Neural progenitor cell (in vitro differentiated cells): ENCODE measurements at regions not wholly inside any gene's neighbourhood (a gene's known extent, or its start where the extent isn't known, plus 50 kb on each side); places are given as distances from the start of the nearest gene placed in this dataset.

ENCODE experiments used
- DNase-seq: peaks from one replicate; pipeline ENCODE4 v3.0.0-alpha.2; 2016; ENCODE audit warnings: low spot score
- H2AFZ ChIP-seq: fragments of 200-600 bp; sonication (generic); replicated peaks from 2 replicates; pipeline ENCODE4 v1.6.1; 2016; ENCODE audit warnings: antibody characterized with exemption
- H3F3A ChIP-seq: fragments of 200-600 bp; sonication (generic); 2 replicates; pipeline ENCODE4 v1.6.1; 2016; ENCODE audit warnings: antibody characterized with exemption, low read depth
- H3K27ac ChIP-seq: fragments of 200-600 bp; sonication (generic); 2 replicates; pipeline ENCODE4 v1.5.1; 2016; ENCODE audit warnings: mild to moderate bottlenecking
- H3K27me3 ChIP-seq: fragments of 200-600 bp; sonication (generic); 2 replicates; pipeline ENCODE4 v1.6.1; 2016; ENCODE audit warnings: mild to moderate bottlenecking, moderate library complexity
- H3K36me3 ChIP-seq: fragments of 200-600 bp; sonication (generic); 2 replicates; pipeline ENCODE4 v1.5.1; 2016
- H3K4me1 ChIP-seq: fragments of 200-600 bp; sonication (generic); 2 replicates; pipeline ENCODE4 v1.6.1; 2016; ENCODE audit warnings: mixed run types
- H3K4me2 ChIP-seq: fragments of 200-600 bp; sonication (generic); 2 replicates; pipeline ENCODE4 v1.6.1; 2016
- H3K4me3 ChIP-seq: fragments of 200-600 bp; sonication (generic); 2 replicates; pipeline ENCODE4 v1.5.1; 2016
- H3K79me2 ChIP-seq: fragments of 200-600 bp; sonication (generic); 2 replicates; pipeline ENCODE4 v1.6.1; 2016; ENCODE audit warnings: low read depth
- H3K9ac ChIP-seq: fragments of 200-600 bp; sonication (generic); 2 replicates; pipeline ENCODE4 v1.6.1; 2016
- H3K9me3 ChIP-seq: fragments of 200-600 bp; sonication (generic); 2 replicates; pipeline ENCODE4 v1.5.1; 2016; ENCODE audit warnings: low read depth
- H4K20me1 ChIP-seq: fragments of 200-600 bp; sonication (generic); 2 replicates; pipeline ENCODE4 v1.6.1; 2016; ENCODE audit warnings: low read depth
- H3K27ac Mint-ChIP-seq: 3 replicates; pipeline ENCODE4 v1.8.0; 2021; ENCODE audit warnings: mixed read lengths
- H3K27me3 Mint-ChIP-seq: 2 replicates; pipeline ENCODE4 v1.8.0; 2022; ENCODE audit warnings: low read depth, mild to moderate bottlenecking, inconsistent platforms, moderate library complexity, mixed read lengths; ENCODE audit not compliant: insufficient read depth
- H3K36me3 Mint-ChIP-seq: 3 replicates; pipeline ENCODE4 v1.8.0; 2021; ENCODE audit warnings: mixed read lengths
- H3K4me1 Mint-ChIP-seq: 3 replicates; pipeline ENCODE4 v1.8.0; 2021; ENCODE audit warnings: mixed read lengths
- H3K4me3 Mint-ChIP-seq: 3 replicates; pipeline ENCODE4 v1.8.0; 2021; ENCODE audit warnings: mild to moderate bottlenecking, moderate library complexity, mixed read lengths
- H3K9me3 Mint-ChIP-seq: 3 replicates; pipeline ENCODE4 v1.8.0; 2020; ENCODE audit warnings: mixed read lengths
- CTCF ChIP-seq: fragments of 200-600 bp; sonication (generic); IDR thresholded peaks from 2 replicates; pipeline ENCODE4 v1.5.1; 2017; ENCODE audit warnings: antibody characterized with exemption, mild to moderate bottlenecking
- EZH2 ChIP-seq: fragments of 200-600 bp; sonication (generic); IDR thresholded peaks from 2 replicates; pipeline ENCODE4 v1.6.1; 2017; ENCODE audit warnings: antibody characterized with exemption, mild to moderate bottlenecking, moderate library complexity
- EZH2phosphoT487 ChIP-seq: fragments of 200-600 bp; sonication (generic); IDR thresholded peaks from 2 replicates; pipeline ENCODE4 v1.6.1; 2017; ENCODE audit warnings: antibody characterized with exemption

- Histone ChIP-seq H3K4me3 (no peak overlapping the region), H3F3A (peaks cover 11% of the 10 kb centered on the region), H4K20me1 (no peaks in the 10 kb centered on the region), H3K79me2 (no peaks in the 10 kb centered on the region), H3K27me3 (no peaks in the 10 kb centered on the region), H3K9ac (no peak overlapping the region), H3K4me1 (peaks cover 16% of the 10 kb centered on the region), H3K9me3 (no peaks in the 10 kb centered on the region), H3K4me2 (peak overlapping the region; percentile 58), H3K36me3 (no peaks in the 10 kb centered on the region), H3K27ac (no peak overlapping the region), H2AFZ (peak overlapping the region; percentile 76)
- TF ChIP-seq CTCF (no peak), EZH2 (no peak), EZH2phosphoT487 (no peak)
- H3K27ac Mint-ChIP-seq, result peak overlapping the region; percentile 8
- H3K36me3 Mint-ChIP-seq, result no peaks in the 10 kb centered on the region
- H3K4me3 Mint-ChIP-seq, result no peak overlapping the region
- H3K9me3 Mint-ChIP-seq, result no peaks in the 10 kb centered on the region
- DNase-seq, result peak; percentile 20
- H3K27me3 Mint-ChIP-seq, result no peaks in the 10 kb centered on the region
- peaks cover 26% of the 10 kb centered on the region for H3K4me1 Mint-ChIP-seq
Measured at GRCh38 chr6:91653895-91654294, 1067.0 kb upstream of the MAP3K7 start.

- H3K36me3 ChIP-seq, result no peaks in the 10 kb centered on the region
- no peak overlapping the region for H3K4me2 ChIP-seq
Measured at GRCh38 chr6:91653076-91653723, 1066.3 kb upstream of the MAP3K7 start.

GRCh38 chr6:91646649-91647048 is 1059.8 kb upstream of the MAP3K7 start:
- H3K4me3 Mint-ChIP-seq, result no peak overlapping the region
- TF ChIP-seq EZH2 (no peak), EZH2phosphoT487 (no peak), CTCF (no peak)
- no peak overlapping the region for H3K9ac ChIP-seq
- H3K27me3 Mint-ChIP-seq, result no peaks in the 10 kb centered on the region
- no peak overlapping the region for H3K4me3 ChIP-seq
- DNase-seq, result no peak
- H3K4me2 ChIP-seq, result no peak overlapping the region
- H3K36me3 Mint-ChIP-seq, result no peaks in the 10 kb centered on the region
- no peak overlapping the region for H2AFZ ChIP-seq
- H3K9me3 Mint-ChIP-seq, result peaks cover 2% of the 10 kb centered on the region
- no peaks in the 10 kb centered on the region for H3K9me3 ChIP-seq
- H3K79me2 ChIP-seq, result no peaks in the 10 kb centered on the region
- H3K27ac ChIP-seq, result no peak overlapping the region
- H3K27ac Mint-ChIP-seq, result no peak overlapping the region
- H3K4me1 ChIP-seq, result no peaks in the 10 kb centered on the region
- no peaks in the 10 kb centered on the region for H3K4me1 Mint-ChIP-seq
- H3K27me3 ChIP-seq, result no peaks in the 10 kb centered on the region
- H3K36me3 ChIP-seq, result no peaks in the 10 kb centered on the region
- H3F3A ChIP-seq, result no peaks in the 10 kb centered on the region
- no peaks in the 10 kb centered on the region for H4K20me1 ChIP-seq

More at GRCh38 chr6:91653076-91653723, 1066.3 kb upstream of the MAP3K7 start:
- peak overlapping the region; percentile 44 for H3K27ac Mint-ChIP-seq
- H3F3A ChIP-seq, result peaks cover 11% of the 10 kb centered on the region
- peaks cover 16% of the 10 kb centered on the region for H3K4me1 ChIP-seq
- H3K4me1 Mint-ChIP-seq, result peaks cover 24% of the 10 kb centered on the region
- H3K9ac ChIP-seq, result no peak overlapping the region
- H3K36me3 Mint-ChIP-seq, result no peaks in the 10 kb centered on the region
- H3K9me3 ChIP-seq, result no peaks in the 10 kb centered on the region
- H3K9me3 Mint-ChIP-seq, result no peaks in the 10 kb centered on the region
- no peaks in the 10 kb centered on the region for H4K20me1 ChIP-seq
- no peak for DNase-seq
- H3K4me3 ChIP-seq, result no peak overlapping the region
- no peak overlapping the region for H3K27ac ChIP-seq
- no peaks in the 10 kb centered on the region for H3K79me2 ChIP-seq
- H3K4me3 Mint-ChIP-seq, result no peak overlapping the region
- H2AFZ ChIP-seq, result no peak overlapping the region
- H3K27me3 Mint-ChIP-seq, result no peaks in the 10 kb centered on the region
- H3K27me3 ChIP-seq, result no peaks in the 10 kb centered on the region
- TF ChIP-seq CTCF (no peak), EZH2phosphoT487 (no peak), EZH2 (no peak)
